Panc1 (cell line): ENCODE measurements at regions not wholly inside any gene's neighbourhood (a gene's known extent, or its start where the extent isn't known, plus 50 kb on each side); places are given as distances from the start of the nearest gene placed in this dataset.

Source experiments
- POLR2AphosphoS5 ChIP-seq: IDR thresholded peaks from 2 replicates; pipeline ENCODE4 v1.6.1; 2012; ENCODE audit warnings: mild to moderate bottlenecking, low read depth, low read length, moderate library complexity
- SIN3A ChIP-seq: IDR thresholded peaks from 2 replicates; pipeline ENCODE4 v1.6.1; 2012; ENCODE audit warnings: low read depth, mild to moderate bottlenecking, low read length, moderate library complexity, borderline replicate concordance; ENCODE audit not compliant: insufficient read depth
- TF ChIP-seq, protein P1 (sequence below), 2 experiments: IDR thresholded peaks; 2 replicates each; pipeline ENCODE4 v1.6.1; 2011 to 2012; ENCODE audit warnings: low read depth in 2 of 2, control low read depth in 1 of 2, low read length in 1 of 2, mild to moderate bottlenecking in 1 of 2, moderate library complexity in 1 of 2; ENCODE audit not compliant: insufficient read depth in 1 of 2
- TF ChIP-seq, protein P2 (sequence below): fragments of 450-650 bp; IDR thresholded peaks from 2 replicates; pipeline ENCODE4 v1.5.1; 2017; ENCODE audit warnings: mild to moderate bottlenecking

DNA sequence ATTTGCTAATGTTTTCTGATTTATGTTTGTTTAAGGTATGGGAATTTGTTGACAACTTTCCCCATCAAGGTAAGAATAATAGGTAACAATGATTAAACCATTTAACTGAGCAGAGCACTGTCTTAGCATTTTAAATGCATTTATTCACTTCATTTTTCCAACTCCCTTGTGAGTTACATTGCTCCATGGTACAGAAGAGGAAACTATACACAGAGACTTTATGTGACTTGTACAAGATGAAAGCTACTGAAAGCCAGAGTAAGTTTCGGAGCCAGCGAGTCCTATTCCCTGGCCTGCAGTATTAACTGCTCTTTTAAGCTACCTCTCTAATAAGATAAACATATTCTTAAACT lies 708.8 kb downstream of the HDGFL1 start:
- TF ChIP-seq, protein P1, sequence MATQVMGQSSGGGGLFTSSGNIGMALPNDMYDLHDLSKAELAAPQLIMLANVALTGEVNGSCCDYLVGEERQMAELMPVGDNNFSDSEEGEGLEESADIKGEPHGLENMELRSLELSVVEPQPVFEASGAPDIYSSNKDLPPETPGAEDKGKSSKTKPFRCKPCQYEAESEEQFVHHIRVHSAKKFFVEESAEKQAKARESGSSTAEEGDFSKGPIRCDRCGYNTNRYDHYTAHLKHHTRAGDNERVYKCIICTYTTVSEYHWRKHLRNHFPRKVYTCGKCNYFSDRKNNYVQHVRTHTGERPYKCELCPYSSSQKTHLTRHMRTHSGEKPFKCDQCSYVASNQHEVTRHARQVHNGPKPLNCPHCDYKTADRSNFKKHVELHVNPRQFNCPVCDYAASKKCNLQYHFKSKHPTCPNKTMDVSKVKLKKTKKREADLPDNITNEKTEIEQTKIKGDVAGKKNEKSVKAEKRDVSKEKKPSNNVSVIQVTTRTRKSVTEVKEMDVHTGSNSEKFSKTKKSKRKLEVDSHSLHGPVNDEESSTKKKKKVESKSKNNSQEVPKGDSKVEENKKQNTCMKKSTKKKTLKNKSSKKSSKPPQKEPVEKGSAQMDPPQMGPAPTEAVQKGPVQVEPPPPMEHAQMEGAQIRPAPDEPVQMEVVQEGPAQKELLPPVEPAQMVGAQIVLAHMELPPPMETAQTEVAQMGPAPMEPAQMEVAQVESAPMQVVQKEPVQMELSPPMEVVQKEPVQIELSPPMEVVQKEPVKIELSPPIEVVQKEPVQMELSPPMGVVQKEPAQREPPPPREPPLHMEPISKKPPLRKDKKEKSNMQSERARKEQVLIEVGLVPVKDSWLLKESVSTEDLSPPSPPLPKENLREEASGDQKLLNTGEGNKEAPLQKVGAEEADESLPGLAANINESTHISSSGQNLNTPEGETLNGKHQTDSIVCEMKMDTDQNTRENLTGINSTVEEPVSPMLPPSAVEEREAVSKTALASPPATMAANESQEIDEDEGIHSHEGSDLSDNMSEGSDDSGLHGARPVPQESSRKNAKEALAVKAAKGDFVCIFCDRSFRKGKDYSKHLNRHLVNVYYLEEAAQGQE (IDR thresholded peaks at IDR 0.05; ENCODE audit: insufficient read depth in 1 of 2, low read depth in 2 of 2, low read length in 1 of 2) = no peak
- TF ChIP-seq, protein P2, sequence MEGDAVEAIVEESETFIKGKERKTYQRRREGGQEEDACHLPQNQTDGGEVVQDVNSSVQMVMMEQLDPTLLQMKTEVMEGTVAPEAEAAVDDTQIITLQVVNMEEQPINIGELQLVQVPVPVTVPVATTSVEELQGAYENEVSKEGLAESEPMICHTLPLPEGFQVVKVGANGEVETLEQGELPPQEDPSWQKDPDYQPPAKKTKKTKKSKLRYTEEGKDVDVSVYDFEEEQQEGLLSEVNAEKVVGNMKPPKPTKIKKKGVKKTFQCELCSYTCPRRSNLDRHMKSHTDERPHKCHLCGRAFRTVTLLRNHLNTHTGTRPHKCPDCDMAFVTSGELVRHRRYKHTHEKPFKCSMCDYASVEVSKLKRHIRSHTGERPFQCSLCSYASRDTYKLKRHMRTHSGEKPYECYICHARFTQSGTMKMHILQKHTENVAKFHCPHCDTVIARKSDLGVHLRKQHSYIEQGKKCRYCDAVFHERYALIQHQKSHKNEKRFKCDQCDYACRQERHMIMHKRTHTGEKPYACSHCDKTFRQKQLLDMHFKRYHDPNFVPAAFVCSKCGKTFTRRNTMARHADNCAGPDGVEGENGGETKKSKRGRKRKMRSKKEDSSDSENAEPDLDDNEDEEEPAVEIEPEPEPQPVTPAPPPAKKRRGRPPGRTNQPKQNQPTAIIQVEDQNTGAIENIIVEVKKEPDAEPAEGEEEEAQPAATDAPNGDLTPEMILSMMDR = no peak
- TF ChIP-seq POLR2AphosphoS5 (no peak), SIN3A (no peak)
